ENCODE measurements at regions not wholly inside any gene's neighbourhood (a gene's known extent, or its start where the extent isn't known, plus 50 kb on each side); places are given as distances from the start of the nearest gene placed in this dataset.
"Not testable (repeated sequence)": the region's sequence is repeated elsewhere in the genome, so short reads cannot be mapped to it uniquely, and the experiment has no call there.

DNA sequence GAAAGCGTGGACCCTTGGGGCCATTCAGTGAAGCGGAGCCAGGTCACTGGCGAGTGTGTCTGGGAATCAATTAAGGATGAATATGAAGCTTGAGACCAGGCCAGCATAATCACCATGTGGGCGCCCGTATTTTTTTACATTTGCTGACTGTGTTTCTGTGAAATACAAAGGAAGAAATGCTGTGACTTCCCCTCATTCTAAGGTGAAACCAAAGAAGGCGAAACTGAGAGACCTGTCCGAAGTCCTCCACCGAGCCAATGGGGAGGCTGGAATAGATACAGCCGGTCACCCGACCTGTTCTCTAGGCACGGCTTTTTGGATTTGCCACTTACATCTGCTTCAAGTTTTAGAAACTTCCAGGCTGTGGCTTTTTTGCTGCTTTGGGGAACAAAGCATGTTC lies 59.3 kb upstream of the DRD5 start:
- TF ChIP-seq, protein P1, sequence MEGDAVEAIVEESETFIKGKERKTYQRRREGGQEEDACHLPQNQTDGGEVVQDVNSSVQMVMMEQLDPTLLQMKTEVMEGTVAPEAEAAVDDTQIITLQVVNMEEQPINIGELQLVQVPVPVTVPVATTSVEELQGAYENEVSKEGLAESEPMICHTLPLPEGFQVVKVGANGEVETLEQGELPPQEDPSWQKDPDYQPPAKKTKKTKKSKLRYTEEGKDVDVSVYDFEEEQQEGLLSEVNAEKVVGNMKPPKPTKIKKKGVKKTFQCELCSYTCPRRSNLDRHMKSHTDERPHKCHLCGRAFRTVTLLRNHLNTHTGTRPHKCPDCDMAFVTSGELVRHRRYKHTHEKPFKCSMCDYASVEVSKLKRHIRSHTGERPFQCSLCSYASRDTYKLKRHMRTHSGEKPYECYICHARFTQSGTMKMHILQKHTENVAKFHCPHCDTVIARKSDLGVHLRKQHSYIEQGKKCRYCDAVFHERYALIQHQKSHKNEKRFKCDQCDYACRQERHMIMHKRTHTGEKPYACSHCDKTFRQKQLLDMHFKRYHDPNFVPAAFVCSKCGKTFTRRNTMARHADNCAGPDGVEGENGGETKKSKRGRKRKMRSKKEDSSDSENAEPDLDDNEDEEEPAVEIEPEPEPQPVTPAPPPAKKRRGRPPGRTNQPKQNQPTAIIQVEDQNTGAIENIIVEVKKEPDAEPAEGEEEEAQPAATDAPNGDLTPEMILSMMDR (conservative IDR thresholded peaks at IDR 0.05; ENCODE audit: low read length), result not testable (repeated sequence)
- not testable (repeated sequence) for TF ChIP-seq EZH2phosphoT487 (IDR thresholded peaks at IDR 0.05; ENCODE audit: borderline replicate concordance)

Data from Loucy (cell line).